HG03135 (cell line): ENCODE measurements at regions not wholly inside any gene's neighbourhood (a gene's known extent, or its start where the extent isn't known, plus 50 kb on each side); places are given as distances from the start of the nearest gene placed in this dataset.

Experiments
- ATAC-seq: cut with Tn5 transposase; IDR thresholded peaks from one replicate; pipeline ENCODE4 v1.9.1; 2021; ENCODE audit warnings: mild to moderate bottlenecking, moderate library complexity; ENCODE audit not compliant: unreplicated experiment

DNA sequence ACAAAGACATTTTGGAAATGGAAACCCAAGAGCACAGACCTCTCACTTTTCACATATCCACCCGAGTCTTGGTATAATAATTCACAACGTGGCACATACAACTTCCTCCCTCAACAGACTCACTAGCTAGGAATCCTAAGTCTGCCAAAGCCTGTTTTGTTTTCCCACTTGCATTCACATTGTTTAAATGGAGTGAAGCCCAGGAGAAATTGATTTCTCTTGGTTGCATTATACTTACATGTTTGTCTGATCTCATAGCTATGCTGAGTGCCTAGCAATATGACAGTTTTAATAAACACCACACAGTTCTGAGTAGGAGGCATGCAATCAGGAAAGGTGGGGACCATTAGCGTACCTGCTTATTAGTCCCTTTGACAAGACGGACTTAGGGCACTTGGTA, 348.6 kb upstream of the ADGRL4 start:
- ATAC-seq: no peak

- ATAC-seq: no peak
Observed at GRCh38 chr1:79353224-79353623, 346.7 kb upstream of the ADGRL4 start.

DNA sequence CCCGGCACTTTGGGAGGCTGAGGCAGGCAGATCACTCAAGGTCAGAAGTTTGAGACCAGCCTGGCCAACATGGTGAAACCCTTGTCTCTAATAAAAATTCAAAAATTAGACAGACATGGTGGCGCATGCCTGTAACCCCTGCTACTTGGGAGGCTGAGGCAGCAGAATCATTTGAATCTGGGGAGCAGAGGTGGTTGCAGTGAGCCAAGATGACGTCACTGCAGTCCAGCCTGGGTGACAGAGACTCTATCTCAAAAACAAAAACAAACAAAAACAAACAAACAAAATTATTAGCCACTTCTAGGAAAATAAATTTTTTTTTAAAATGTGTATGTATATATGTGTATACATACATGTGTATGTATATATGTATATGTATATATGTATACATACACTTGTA, 320.3 kb upstream of the ADGRL4 start:
- no peak for ATAC-seq

- no peak for ATAC-seq
Observed at GRCh38 chr1:79325705-79326104, 319.2 kb upstream of the ADGRL4 start.

GRCh38 chr1:79325126-79325525, 318.6 kb upstream of the ADGRL4 start:
- no peak for ATAC-seq

DNA sequence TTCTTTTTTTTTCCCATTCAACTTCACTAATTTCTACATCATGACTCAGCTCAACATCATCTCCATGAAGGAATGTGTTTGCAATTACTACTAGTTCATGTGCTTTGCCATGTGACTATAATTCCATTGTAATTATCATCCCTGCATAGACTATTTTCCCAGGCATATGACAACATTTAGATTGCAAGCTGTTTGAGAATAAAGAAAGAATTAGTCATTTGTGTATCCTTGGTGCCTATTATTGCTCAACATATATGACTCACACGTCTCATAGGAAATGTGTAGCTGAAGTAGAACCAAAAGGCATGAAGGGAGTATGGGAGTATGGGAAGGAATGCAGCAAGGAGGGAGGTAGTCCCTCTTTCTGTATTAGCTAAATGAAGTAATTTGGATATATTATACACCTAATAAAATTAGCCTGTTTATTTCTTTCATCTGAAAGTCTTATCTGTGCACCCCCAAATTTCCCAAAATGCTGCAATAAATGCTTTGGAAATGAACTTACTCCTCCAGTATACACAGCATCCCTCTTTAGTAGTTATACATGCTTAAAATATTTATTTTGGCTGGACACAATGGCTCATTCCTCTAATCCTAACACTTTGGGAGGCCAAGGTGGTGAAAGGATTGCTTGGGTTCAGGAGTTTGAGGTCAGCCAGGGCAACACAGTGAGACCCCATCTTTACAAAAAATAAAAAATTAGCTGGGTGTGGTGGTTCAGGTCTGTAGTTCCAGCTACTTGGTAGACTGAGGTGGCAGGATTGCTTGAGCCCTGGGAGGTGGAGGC, 316.9 kb upstream of the ADGRL4 start:
- no peak for ATAC-seq

DNA sequence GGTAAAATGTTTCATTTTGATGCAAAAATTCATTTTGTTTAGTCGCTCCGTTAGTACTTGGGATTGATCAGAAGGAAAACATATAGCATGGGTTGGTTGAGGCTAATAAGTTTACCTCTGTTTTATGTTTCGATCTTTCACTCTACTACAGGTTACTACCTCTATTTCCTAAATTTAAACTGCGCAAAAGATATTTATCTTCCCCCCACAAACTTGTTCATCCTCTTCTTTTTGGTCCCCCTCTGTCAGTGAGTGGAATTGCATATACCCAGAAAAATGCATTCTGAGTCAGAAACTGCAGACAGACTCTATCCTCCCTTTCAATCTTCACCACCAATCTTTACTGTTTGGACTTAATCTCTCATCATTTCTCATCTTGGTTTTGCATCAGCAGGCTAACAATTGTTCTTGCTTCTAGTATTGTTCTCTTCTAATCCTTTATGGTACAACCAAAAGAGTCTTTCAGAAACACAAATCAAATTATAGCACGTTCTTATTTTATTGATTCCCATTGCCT, 316.0 kb upstream of the ADGRL4 start:
- no peak for ATAC-seq

- ATAC-seq: no peak
Observed at GRCh38 chr1:79312438-79312837, 305.9 kb upstream of the ADGRL4 start.

- no peak for ATAC-seq
Observed at GRCh38 chr1:79310609-79311008, 304.1 kb upstream of the ADGRL4 start.

DNA sequence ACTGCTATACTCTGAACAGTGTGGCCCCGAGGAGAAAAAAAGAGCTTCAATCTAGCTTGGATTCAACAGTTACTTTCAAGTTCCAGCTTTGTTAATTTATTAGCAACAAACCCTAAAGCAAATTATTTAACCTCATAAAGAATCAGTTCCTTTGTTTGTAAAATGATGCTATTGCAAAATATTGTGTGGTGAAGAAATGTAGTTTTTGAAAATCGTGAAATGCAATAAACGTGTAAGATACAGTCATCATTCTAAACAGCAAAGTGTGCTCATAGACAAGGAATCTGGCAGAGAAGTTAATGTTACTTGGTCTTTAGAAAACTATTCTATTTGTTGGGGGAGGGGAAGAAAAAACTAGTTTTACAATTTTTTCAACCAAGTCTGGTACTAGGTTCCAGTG, 297.6 kb upstream of the ADGRL4 start:
- ATAC-seq: no peak

- ATAC-seq: no peak
Observed at GRCh38 chr1:79303040-79303439, 296.5 kb upstream of the ADGRL4 start.

- no peak for ATAC-seq
Observed at GRCh38 chr1:79302380-79302930, 295.9 kb upstream of the ADGRL4 start.

- no peak for ATAC-seq
Observed at GRCh38 chr1:79295967-79296366, 289.4 kb upstream of the ADGRL4 start.

GRCh38 chr1:79293611-79294010, 287.1 kb upstream of the ADGRL4 start:
- no peak for ATAC-seq

DNA sequence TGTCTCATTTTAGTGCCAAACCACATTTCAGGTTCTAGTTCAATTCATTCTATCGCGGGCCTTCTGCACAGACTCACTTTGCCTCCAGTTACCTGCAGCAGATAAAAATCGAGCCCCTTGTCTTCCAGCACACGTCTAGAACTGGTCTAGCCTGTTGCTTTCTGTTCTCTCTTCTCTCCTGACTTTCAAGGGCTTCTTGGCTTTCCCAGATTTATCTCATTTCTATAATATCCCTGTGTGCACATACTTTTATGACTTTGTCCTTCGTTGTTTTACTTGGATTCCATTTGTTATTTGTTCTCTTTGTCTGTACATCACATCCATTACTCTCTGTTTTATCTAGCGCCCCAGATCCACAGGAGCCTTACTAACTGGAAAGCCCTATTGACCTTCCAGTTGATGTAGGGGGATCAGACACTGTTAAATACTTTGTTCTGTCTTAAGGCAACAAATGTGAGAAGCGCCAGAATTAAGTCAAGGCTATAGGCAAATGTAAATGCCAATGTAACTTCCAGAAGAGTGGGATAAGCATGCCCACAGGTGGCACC, 284.5 kb upstream of the ADGRL4 start:
- no peak for ATAC-seq

GRCh38 chr1:79287982-79288381, 281.5 kb upstream of the ADGRL4 start:
- ATAC-seq: no peak

DNA sequence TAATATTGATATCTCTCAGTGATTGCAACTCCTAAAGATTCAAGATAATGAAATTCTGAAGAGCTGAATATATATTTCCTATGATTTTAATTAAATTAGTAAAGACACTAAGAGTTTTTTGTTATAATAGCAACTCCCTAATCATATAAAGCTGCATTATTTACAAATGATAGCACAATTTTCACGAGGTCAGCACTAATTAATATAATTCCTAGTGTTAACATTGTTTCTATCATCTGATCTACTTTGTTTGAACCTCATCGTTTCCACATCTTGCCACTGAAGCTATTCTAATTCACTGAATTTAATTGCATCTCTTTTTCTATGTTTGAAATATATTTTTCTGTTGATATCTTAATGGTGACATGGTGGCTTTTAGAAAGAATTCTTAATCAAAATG, 279.1 kb upstream of the ADGRL4 start:
- no peak for ATAC-seq

DNA sequence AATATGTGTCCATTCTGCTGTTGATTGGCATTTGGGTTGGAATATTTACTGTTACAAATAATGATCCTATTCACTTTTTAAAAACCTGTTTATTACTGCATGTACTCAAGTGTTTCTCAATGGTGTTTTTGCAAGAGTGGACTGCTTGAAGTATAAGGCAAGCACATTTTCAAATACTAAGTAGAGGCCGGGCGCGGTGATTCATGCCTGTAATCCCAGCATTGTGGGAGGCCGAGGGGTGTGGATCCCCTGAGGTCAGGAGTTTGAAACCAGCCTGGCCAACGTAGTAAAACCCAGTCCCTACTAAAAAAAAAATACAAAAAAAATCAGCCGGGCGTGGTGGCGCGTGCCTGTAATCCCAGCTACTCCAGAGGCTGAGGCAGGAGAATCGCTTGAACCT, 276.9 kb upstream of the ADGRL4 start:
- no peak for ATAC-seq

- ATAC-seq: no peak
Observed at GRCh38 chr1:79281442-79281841, 274.9 kb upstream of the ADGRL4 start.

GRCh38 chr1:79271759-79272158, 265.2 kb upstream of the ADGRL4 start:
- ATAC-seq: no peak

DNA sequence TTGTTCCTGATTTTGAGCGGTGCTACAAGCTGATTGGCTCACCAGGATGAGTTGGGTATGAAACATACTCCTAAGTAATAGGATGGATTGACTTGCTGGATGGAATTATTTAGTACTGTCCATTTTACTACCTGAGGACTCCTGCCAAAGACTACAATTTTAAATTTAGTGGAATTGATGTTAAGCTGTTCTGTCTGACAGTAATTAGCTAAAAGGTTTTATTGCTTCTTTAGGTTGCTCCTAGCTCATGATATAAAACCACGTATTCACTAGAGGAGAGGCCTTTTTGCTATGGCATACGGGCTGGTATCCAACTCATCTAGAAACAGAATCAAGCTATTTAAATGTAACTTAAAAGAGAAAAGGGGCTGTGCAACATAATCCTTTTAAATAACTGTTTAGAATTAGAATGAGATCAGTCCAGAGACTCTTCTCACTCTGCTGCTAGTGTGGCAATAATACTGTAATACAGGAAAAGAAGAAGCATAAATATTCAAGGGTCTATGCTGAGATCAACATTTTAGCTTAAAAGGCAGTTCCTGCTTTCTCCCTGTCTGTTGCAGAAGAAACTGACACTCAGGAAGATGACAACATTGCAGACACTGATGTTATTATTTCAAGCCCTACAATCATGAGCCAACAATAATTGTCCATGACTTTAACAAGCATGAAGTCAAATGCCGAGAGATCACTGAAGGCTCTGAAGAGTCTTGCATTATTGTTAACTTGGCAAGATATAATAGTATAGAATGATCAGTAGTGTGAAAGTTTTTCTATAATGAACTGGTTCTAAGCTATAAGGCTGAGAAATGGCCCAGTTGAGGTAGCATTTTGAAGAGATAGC, 258.7 kb upstream of the ADGRL4 start:
- ATAC-seq: no peak
